ENCODE measurements at regions not wholly inside any gene's neighbourhood (a gene's known extent, or its start where the extent isn't known, plus 50 kb on each side); places are given as distances from the start of the nearest gene placed in this dataset.
A peak's percentile ranks its signal among the peaks of the same experiment; 100 is the strongest.

- Histone ChIP-seq H3K4me3 (peak overlapping the region; percentile 55), H3K9me3 (ENCODE audit: low read depth, low read length) (no peaks in the 10 kb centered on the region), H3K36me3 (ENCODE audit: insufficient read depth, low read length) (no peaks in the 10 kb centered on the region), H3K9ac (ENCODE audit: insufficient read length) (no peak overlapping the region), H3K27ac (no peak overlapping the region)
- TF ChIP-seq EZH2 (IDR thresholded peaks at IDR 0.05) (no peak), POLR2AphosphoS5 (IDR thresholded peaks at IDR 0.05; ENCODE audit: borderline replicate concordance, low read depth, low read length) (no peak), FOXP2 (optimal IDR thresholded peaks at IDR 0.05; ENCODE audit: control extremely low read depth, extremely low read length, insufficient read depth) (no peak)
- DNase-seq (ENCODE audit: low read depth, low spot score): no peak
Measured at GRCh38 chr2:14910654-14911053, 278.1 kb downstream of the LRATD1 start.

DNA sequence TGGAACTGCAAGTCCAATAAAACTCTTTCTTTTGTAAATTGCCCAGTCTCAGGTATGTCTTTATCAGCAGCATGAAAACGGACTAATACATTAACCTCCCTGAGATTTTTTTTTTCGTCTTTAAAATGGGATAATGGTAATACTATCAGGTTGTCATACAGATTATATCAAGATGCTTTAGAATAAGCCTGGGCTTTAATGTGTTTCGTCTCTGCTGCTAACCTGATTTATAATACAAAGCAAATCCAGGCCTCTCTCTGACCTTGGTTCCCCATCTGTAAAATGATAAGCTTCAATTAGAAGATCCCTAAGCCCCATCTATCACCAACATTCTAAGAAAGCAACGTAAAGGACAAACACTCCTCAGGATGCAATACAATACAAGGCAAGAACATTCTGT lies 283.5 kb downstream of the LRATD1 start:
- no peak for DNase-seq (ENCODE audit: low read depth, low spot score)
- no peaks in the 10 kb centered on the region for H3K36me3 ChIP-seq (ENCODE audit: insufficient read depth, low read length)
- no peaks in the 10 kb centered on the region for H3K9me3 ChIP-seq (ENCODE audit: low read depth, low read length)
- H3K9ac ChIP-seq (ENCODE audit: insufficient read length): no peak overlapping the region
- no peak overlapping the region for H3K27ac ChIP-seq
- H3K4me3 ChIP-seq: no peak overlapping the region
- TF ChIP-seq FOXP2 (optimal IDR thresholded peaks at IDR 0.05; ENCODE audit: control extremely low read depth, extremely low read length, insufficient read depth) (no peak), POLR2AphosphoS5 (IDR thresholded peaks at IDR 0.05; ENCODE audit: borderline replicate concordance, low read depth, low read length) (no peak), EZH2 (IDR thresholded peaks at IDR 0.05) (no peak)

DNA sequence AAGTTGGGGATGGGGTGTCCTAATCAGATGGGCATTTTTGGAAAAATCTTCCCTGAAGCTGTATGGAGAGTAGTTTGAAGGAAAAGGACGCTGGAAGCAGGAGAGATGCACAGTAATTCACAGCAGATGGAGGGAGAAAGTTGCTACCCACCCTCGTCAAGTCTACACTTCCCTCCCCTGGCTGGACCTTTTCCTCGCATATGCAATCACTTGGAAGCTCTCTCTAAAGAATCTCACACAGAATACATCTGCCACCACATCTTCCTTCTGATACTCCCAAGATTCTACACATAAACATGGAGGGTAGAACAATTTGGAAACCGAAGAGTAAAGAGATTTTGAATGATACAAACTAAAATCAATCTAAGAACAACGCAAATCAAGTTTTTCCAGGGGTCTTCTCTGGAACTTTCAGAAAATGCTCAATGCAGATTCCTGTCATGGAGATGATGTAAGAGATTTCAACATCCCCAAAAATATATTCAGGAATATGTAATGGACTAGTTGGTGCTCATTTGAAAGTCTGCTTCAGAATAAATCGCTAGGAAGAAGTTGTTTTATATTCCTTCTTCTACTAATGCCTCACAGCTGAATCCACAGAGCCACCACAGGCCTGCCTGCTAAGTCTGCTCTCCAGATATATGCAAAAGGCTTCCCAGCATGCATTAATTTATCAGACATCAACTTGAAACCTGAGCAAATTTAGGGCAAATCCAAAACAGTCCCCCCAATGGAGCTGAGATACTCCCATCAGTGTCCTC lies 291.5 kb downstream of the LRATD1 start:
- Histone ChIP-seq H3K27ac (no peak overlapping the region), H3K4me3 (no peak overlapping the region), H3K36me3 (ENCODE audit: insufficient read depth, low read length) (no peaks in the 10 kb centered on the region), H3K9me3 (ENCODE audit: low read depth, low read length) (no peaks in the 10 kb centered on the region), H3K9ac (ENCODE audit: insufficient read length) (no peak overlapping the region)
- DNase-seq (ENCODE audit: low read depth, low spot score): no peak
- TF ChIP-seq POLR2AphosphoS5 (IDR thresholded peaks at IDR 0.05; ENCODE audit: borderline replicate concordance, low read depth, low read length) (no peak), FOXP2 (optimal IDR thresholded peaks at IDR 0.05; ENCODE audit: control extremely low read depth, extremely low read length, insufficient read depth) (no peak), EZH2 (IDR thresholded peaks at IDR 0.05) (no peak)

GRCh38 chr2:14925471-14925870 lies 293.0 kb downstream of the LRATD1 start:
- H3K9me3 ChIP-seq (ENCODE audit: low read depth, low read length): no peaks in the 10 kb centered on the region
- H3K4me3 ChIP-seq: no peak overlapping the region
- no peaks in the 10 kb centered on the region for H3K36me3 ChIP-seq (ENCODE audit: insufficient read depth, low read length)
- no peak overlapping the region for H3K27ac ChIP-seq
- H3K9ac ChIP-seq (ENCODE audit: insufficient read length): no peak overlapping the region
- no peak for DNase-seq (ENCODE audit: low read depth, low spot score)
- no peak for TF ChIP-seq FOXP2 (optimal IDR thresholded peaks at IDR 0.05; ENCODE audit: control extremely low read depth, extremely low read length, insufficient read depth)
- TF ChIP-seq EZH2 (IDR thresholded peaks at IDR 0.05): no peak
- no peak for TF ChIP-seq POLR2AphosphoS5 (IDR thresholded peaks at IDR 0.05; ENCODE audit: borderline replicate concordance, low read depth, low read length)

- H3K9ac ChIP-seq (ENCODE audit: insufficient read length): no peak overlapping the region
- no peak overlapping the region for H3K27ac ChIP-seq
- no peaks in the 10 kb centered on the region for H3K36me3 ChIP-seq (ENCODE audit: insufficient read depth, low read length)
- H3K9me3 ChIP-seq (ENCODE audit: low read depth, low read length): no peaks in the 10 kb centered on the region
- TF ChIP-seq EZH2 (IDR thresholded peaks at IDR 0.05) (no peak), FOXP2 (optimal IDR thresholded peaks at IDR 0.05; ENCODE audit: control extremely low read depth, extremely low read length, insufficient read depth) (no peak), POLR2AphosphoS5 (IDR thresholded peaks at IDR 0.05; ENCODE audit: borderline replicate concordance, low read depth, low read length) (no peak)
- no peak overlapping the region for H3K4me3 ChIP-seq
- no peak for DNase-seq (ENCODE audit: low read depth, low spot score)
Measured at GRCh38 chr2:14927021-14927564, 294.6 kb downstream of the LRATD1 start.

GRCh38 chr2:14928056-14928455 lies 295.5 kb downstream of the LRATD1 start:
- no peak for DNase-seq (ENCODE audit: low read depth, low spot score)
- Histone ChIP-seq H3K4me3 (no peak overlapping the region), H3K27ac (no peak overlapping the region), H3K36me3 (ENCODE audit: insufficient read depth, low read length) (no peaks in the 10 kb centered on the region), H3K9ac (ENCODE audit: insufficient read length) (no peak overlapping the region), H3K9me3 (ENCODE audit: low read depth, low read length) (no peaks in the 10 kb centered on the region)
- TF ChIP-seq FOXP2 (optimal IDR thresholded peaks at IDR 0.05; ENCODE audit: control extremely low read depth, extremely low read length, insufficient read depth) (no peak), POLR2AphosphoS5 (IDR thresholded peaks at IDR 0.05; ENCODE audit: borderline replicate concordance, low read depth, low read length) (no peak)

DNA sequence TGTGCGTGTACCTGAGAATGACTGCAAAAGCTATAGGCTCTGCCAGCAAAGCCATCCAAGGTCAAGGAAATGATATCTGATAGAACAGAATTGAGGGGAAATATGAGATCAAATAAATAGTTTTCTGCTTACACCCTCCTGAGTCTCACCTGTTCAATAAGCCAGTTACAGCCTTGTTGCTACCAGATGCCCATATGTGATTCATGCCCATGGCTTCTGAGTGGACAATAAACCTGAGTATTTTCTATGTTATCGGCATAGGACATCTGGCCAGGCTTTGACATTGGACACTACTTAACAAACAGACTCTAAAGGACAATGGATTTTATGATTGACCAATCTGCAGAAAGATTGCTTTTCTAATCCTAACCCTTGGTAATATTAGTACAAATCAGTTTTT lies 297.9 kb downstream of the LRATD1 start:
- TF ChIP-seq FOXP2 (optimal IDR thresholded peaks at IDR 0.05; ENCODE audit: control extremely low read depth, extremely low read length, insufficient read depth) (no peak), POLR2AphosphoS5 (IDR thresholded peaks at IDR 0.05; ENCODE audit: borderline replicate concordance, low read depth, low read length) (no peak), EZH2 (IDR thresholded peaks at IDR 0.05) (no peak)
- H3K9ac ChIP-seq (ENCODE audit: insufficient read length): no peak overlapping the region
- no peak overlapping the region for H3K27ac ChIP-seq
- no peak overlapping the region for H3K4me3 ChIP-seq
- DNase-seq (ENCODE audit: low read depth, low spot score): no peak
- H3K9me3 ChIP-seq (ENCODE audit: low read depth, low read length): no peaks in the 10 kb centered on the region
- no peaks in the 10 kb centered on the region for H3K36me3 ChIP-seq (ENCODE audit: insufficient read depth, low read length)

- H3K9me3 ChIP-seq (ENCODE audit: low read depth, low read length): no peaks in the 10 kb centered on the region
- no peak overlapping the region for H3K27ac ChIP-seq
- H3K9ac ChIP-seq (ENCODE audit: insufficient read length): no peak overlapping the region
- no peak for TF ChIP-seq POLR2AphosphoS5 (IDR thresholded peaks at IDR 0.05; ENCODE audit: borderline replicate concordance, low read depth, low read length)
- no peak for TF ChIP-seq FOXP2 (optimal IDR thresholded peaks at IDR 0.05; ENCODE audit: control extremely low read depth, extremely low read length, insufficient read depth)
- TF ChIP-seq EZH2 (IDR thresholded peaks at IDR 0.05): no peak
- H3K36me3 ChIP-seq (ENCODE audit: insufficient read depth, low read length): no peaks in the 10 kb centered on the region
- DNase-seq (ENCODE audit: low read depth, low spot score): no peak
- H3K4me3 ChIP-seq: no peak overlapping the region
Measured at GRCh38 chr2:14932285-14932684, 299.8 kb downstream of the LRATD1 start.
